Subcutaneous abdominal adipose tissue (tissue), 5 donors: ENCODE measurements at regions not wholly inside any gene's neighbourhood (a gene's known extent, or its start where the extent isn't known, plus 50 kb on each side); places are given as distances from the start of the nearest gene placed in this dataset.

Experiments
- H3K27ac ChIP-seq: one replicate; pipeline ENCODE4 v1.7.0; 2013; ENCODE audit warnings: low read depth, mild to moderate bottlenecking, inconsistent platforms, low read length, moderate library complexity
- H3K27me3 ChIP-seq, 5 donors: one replicate each; pipeline ENCODE4 v1.7.0; 2013; ENCODE audit warnings: low read length in 5 of 5, inconsistent platforms in 1 of 5; ENCODE audit not compliant: control insufficient read depth in 5 of 5, insufficient read depth in 4 of 5
- H3K36me3 ChIP-seq, 5 donors: one replicate each; pipeline ENCODE4 v1.7.0; 2013; ENCODE audit warnings: low read length in 5 of 5; ENCODE audit not compliant: control insufficient read depth in 5 of 5, insufficient read depth in 5 of 5
- H3K4me1 ChIP-seq, 5 donors: one replicate each; pipeline ENCODE4 v1.7.0; 2013; ENCODE audit warnings: low read length in 5 of 5, mild to moderate bottlenecking in 3 of 5, moderate library complexity in 1 of 5; ENCODE audit not compliant: control insufficient read depth in 5 of 5, insufficient read depth in 5 of 5
- H3K4me3 ChIP-seq, 5 donors: one replicate each; pipeline ENCODE4 v1.7.0; 2013; ENCODE audit warnings: low read length in 5 of 5, low read depth in 1 of 5
- H3K9ac ChIP-seq, 5 donors: one replicate each; pipeline ENCODE4 v1.7.0; 2013; ENCODE audit warnings: low read length in 5 of 5, mild to moderate bottlenecking in 4 of 5, moderate library complexity in 3 of 5
- H3K9me3 ChIP-seq, 5 donors: one replicate each; pipeline ENCODE4 v1.7.0; 2013; ENCODE audit warnings: low read length in 5 of 5; ENCODE audit not compliant: control insufficient read depth in 5 of 5
- donor health status: healthy.
- donor health status: healthy.
- donor health status: healthy.
- donor health status: healthy.
- donor health status: healthy.

- no peak overlapping the region for H3K4me3 ChIP-seq
- peaks cover 0 to 27% (median 11%) of the 10 kb centered on the region in 5 donors for H3K4me1 ChIP-seq
- no peak overlapping the region for H3K9ac ChIP-seq
- no peaks in the 10 kb centered on the region for H3K9me3 ChIP-seq
- H3K27ac ChIP-seq, result no peak overlapping the region
- H3K36me3 ChIP-seq, result peaks cover 0 to 21% (median 11%) of the 10 kb centered on the region in 5 donors
- H3K27me3 ChIP-seq, result no peaks in the 10 kb centered on the region
These were observed 49.9 kb downstream of the RIN2 start for GRCh38 chr20:19807946-19808330.

- H3K9me3 ChIP-seq, result no peaks in the 10 kb centered on the region
- no peak overlapping the region for H3K4me3 ChIP-seq
- no peaks in the 10 kb centered on the region for H3K27me3 ChIP-seq
- H3K36me3 ChIP-seq, result peaks cover 0 to 19% (median 11%) of the 10 kb centered on the region in 5 donors
- peaks cover 0 to 32% (median 11%) of the 10 kb centered on the region in 5 donors for H3K4me1 ChIP-seq
- H3K9ac ChIP-seq, result no peak overlapping the region
- H3K27ac ChIP-seq, result no peak overlapping the region
These were observed 50.4 kb downstream of the RIN2 start for GRCh38 chr20:19808498-19808897.

- H3K27ac ChIP-seq, result no peak overlapping the region
- H3K4me3 ChIP-seq, result no peak overlapping the region
- H3K9ac ChIP-seq, result no peak overlapping the region
- H3K9me3 ChIP-seq, result no peaks in the 10 kb centered on the region
- peaks cover 0 to 19% (median 11%) of the 10 kb centered on the region in 5 donors for H3K36me3 ChIP-seq
- no peaks in the 10 kb centered on the region for H3K27me3 ChIP-seq
- H3K4me1 ChIP-seq, result peaks cover 0 to 39% (median 18%) of the 10 kb centered on the region in 5 donors
These were observed 51.4 kb downstream of the RIN2 start for GRCh38 chr20:19809505-19809904.

- H3K9me3 ChIP-seq, result no peaks in the 10 kb centered on the region
- H3K4me1 ChIP-seq, result peaks cover 2 to 55% (median 29%) of the 10 kb centered on the region in 5 donors
These were observed 53.2 kb downstream of the RIN2 start for GRCh38 chr20:19811231-19811630.

GRCh38 chr20:19812056-19812455 lies 54.0 kb downstream of the RIN2 start:
- Histone ChIP-seq H3K27me3 (no peaks in the 10 kb centered on the region), H3K4me3 (no peak overlapping the region), H3K36me3 (peaks cover 0 to 16% (median 11%) of the 10 kb centered on the region in 5 donors), H3K9ac (no peak overlapping the region), H3K4me1 (peaks cover 2 to 55% (median 25%) of the 10 kb centered on the region in 5 donors), H3K27ac (peak overlapping the region; percentile 35), H3K9me3 (no peaks in the 10 kb centered on the region)

More at GRCh38 chr20:19811231-19811630, 53.2 kb downstream of the RIN2 start:
- Histone ChIP-seq H3K4me3 (no peak overlapping the region), H3K27ac (no peak overlapping the region), H3K36me3 (peaks cover 0 to 16% (median 11%) of the 10 kb centered on the region in 5 donors), H3K9ac (no peak overlapping the region), H3K27me3 (no peaks in the 10 kb centered on the region)

- Histone ChIP-seq H3K36me3 (peaks cover 0 to 16% (median 11%) of the 10 kb centered on the region in 5 donors), H3K9ac (no peak overlapping the region), H3K27me3 (no peaks in the 10 kb centered on the region), H3K4me1 (peaks cover 2 to 50% (median 20%) of the 10 kb centered on the region in 5 donors), H3K27ac (peak overlapping the region; percentile 35), H3K4me3 (no peak overlapping the region), H3K9me3 (no peaks in the 10 kb centered on the region)
These were observed 54.6 kb downstream of the RIN2 start for GRCh38 chr20:19812696-19813095.

GRCh38 chr20:19813846-19814640 lies 56.0 kb downstream of the RIN2 start:
- peaks cover 2 to 53% (median 20%) of the 10 kb centered on the region in 5 donors for H3K4me1 ChIP-seq
- H3K9me3 ChIP-seq, result peaks cover 0 to 4% (median 1%) of the 10 kb centered on the region in 5 donors
- H3K9ac ChIP-seq, result peak overlapping the region in 1 of 5 donors; percentile 36
- H3K27me3 ChIP-seq, result no peaks in the 10 kb centered on the region
- H3K36me3 ChIP-seq, result peaks cover 0 to 13% (median 8%) of the 10 kb centered on the region in 5 donors
- H3K27ac ChIP-seq, result peak overlapping the region; percentile 71
- no peak overlapping the region for H3K4me3 ChIP-seq

DNA sequence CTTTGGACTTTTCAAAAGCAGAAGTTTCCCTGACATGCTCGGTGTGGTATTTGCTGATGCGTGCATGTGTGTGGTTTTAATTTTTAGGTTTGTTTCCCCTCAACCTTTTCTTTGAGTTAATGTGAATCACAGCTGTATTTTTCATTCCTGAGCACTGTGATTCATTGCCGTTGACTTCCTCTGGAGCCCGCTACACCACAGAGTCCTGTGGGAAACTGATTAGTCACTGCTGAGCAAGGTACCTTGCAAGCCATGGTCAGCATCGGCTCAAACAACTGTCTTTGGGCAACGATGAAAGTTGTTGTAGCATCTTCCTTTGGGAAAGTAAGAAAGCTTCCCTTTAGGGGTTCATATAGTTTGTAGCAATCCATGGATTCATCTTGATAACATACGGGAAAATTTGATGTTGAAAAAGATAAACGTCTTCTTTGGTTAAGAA lies 57.5 kb downstream of the RIN2 start:
- no peak overlapping the region for H3K9ac ChIP-seq
- H3K27ac ChIP-seq, result peak overlapping the region; percentile 71
- H3K27me3 ChIP-seq, result no peaks in the 10 kb centered on the region
- peaks cover 0 to 4% (median 0%) of the 10 kb centered on the region in 5 donors for H3K36me3 ChIP-seq
- no peak overlapping the region for H3K4me3 ChIP-seq
- H3K9me3 ChIP-seq, result peaks cover 0 to 6% (median 4%) of the 10 kb centered on the region in 5 donors
- peaks cover 2 to 55% (median 20%) of the 10 kb centered on the region in 5 donors for H3K4me1 ChIP-seq

- Histone ChIP-seq H3K27me3 (no peaks in the 10 kb centered on the region), H3K27ac (peak overlapping the region; percentile 71), H3K9me3 (peaks cover 0 to 6% (median 4%) of the 10 kb centered on the region in 5 donors), H3K4me3 (no peak overlapping the region), H3K4me1 (peaks cover 2 to 56% (median 20%) of the 10 kb centered on the region in 5 donors), H3K36me3 (no peaks in the 10 kb centered on the region), H3K9ac (no peak overlapping the region)
These were observed 58.3 kb downstream of the RIN2 start for GRCh38 chr20:19816386-19816785.

DNA sequence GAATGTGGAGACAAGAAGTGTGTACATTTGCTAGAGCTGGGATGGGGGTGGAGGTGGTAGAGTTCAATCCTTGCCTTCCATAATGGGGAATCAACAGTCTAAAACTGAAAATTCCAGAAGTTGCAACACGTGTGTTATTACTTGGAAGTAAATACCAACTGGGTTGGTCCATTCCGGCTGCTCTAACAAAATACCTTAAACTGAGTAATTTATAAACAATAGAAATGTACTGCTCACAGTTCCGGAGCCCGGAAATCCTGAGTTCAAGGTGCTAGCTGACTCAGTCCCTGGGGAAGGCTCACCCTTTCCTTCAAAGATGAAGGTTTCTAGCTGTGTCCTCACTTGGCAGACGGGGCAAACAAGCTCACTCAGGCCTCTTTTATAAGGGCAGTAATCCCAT lies 59.0 kb downstream of the RIN2 start:
- H3K27ac ChIP-seq, result peak overlapping the region; percentile 71
- no peaks in the 10 kb centered on the region for H3K36me3 ChIP-seq
- no peak overlapping the region for H3K9ac ChIP-seq
- peaks cover 2 to 59% (median 20%) of the 10 kb centered on the region in 5 donors for H3K4me1 ChIP-seq
- H3K9me3 ChIP-seq, result peaks cover 0 to 6% (median 4%) of the 10 kb centered on the region in 5 donors
- H3K4me3 ChIP-seq, result no peak overlapping the region
- no peaks in the 10 kb centered on the region for H3K27me3 ChIP-seq
